ENCODE measurements at regions not wholly inside any gene's neighbourhood (a gene's known extent, or its start where the extent isn't known, plus 50 kb on each side); places are given as distances from the start of the nearest gene placed in this dataset.

DNA sequence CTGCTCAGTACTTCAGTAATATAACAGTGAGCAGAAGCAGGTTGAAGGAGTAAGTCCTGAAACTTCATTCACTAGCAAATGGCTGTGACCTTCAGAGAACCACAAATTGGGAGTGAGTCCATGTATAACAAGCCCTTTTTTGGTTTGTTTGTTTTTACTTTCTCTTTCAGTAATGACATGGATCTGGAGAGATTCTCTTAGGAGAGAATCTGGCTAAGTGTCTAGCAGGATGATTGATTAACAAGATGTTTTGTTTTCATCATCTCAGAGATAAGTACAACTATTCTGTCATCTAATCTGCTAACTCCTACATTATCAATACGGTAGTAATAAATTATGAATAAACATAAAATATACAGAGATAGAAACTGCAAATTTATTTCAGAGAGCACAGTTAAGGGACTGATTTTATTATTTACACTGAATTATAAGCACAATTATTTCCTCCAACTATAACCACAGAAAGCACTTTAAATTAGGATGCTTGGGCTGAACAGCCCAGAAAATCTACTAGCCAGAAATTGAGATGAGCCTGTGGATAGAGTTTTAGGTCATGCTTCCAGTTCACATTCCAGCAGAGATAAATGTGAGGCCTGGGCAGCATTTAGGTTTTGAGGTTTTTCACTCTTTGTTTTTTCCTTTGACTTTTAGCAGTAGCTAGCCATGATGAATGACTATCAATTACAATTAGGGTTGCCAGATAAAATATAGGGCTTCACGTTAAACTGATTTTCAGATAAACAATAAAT is 429.3 kb upstream of the FAT3 start:
- Histone ChIP-seq H3K9me3 (no peaks in the 10 kb centered on the region), H3K36me3 (no peaks in the 10 kb centered on the region), H3K27ac (no peak overlapping the region), H3K27me3 (no peaks in the 10 kb centered on the region), H3K4me1 (no peaks in the 10 kb centered on the region), H3K4me3 (no peak overlapping the region)
- TF ChIP-seq, protein P1, sequence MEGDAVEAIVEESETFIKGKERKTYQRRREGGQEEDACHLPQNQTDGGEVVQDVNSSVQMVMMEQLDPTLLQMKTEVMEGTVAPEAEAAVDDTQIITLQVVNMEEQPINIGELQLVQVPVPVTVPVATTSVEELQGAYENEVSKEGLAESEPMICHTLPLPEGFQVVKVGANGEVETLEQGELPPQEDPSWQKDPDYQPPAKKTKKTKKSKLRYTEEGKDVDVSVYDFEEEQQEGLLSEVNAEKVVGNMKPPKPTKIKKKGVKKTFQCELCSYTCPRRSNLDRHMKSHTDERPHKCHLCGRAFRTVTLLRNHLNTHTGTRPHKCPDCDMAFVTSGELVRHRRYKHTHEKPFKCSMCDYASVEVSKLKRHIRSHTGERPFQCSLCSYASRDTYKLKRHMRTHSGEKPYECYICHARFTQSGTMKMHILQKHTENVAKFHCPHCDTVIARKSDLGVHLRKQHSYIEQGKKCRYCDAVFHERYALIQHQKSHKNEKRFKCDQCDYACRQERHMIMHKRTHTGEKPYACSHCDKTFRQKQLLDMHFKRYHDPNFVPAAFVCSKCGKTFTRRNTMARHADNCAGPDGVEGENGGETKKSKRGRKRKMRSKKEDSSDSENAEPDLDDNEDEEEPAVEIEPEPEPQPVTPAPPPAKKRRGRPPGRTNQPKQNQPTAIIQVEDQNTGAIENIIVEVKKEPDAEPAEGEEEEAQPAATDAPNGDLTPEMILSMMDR (IDR thresholded peaks at IDR 0.05): no peak
- TF ChIP-seq POLR2A (IDR thresholded peaks at IDR 0.05): no peak
- DNase-seq: no peak
- intact Hi-C loops (cut with DNase I; ENCODE audit: low total_unique reads): no loop called here

DNA sequence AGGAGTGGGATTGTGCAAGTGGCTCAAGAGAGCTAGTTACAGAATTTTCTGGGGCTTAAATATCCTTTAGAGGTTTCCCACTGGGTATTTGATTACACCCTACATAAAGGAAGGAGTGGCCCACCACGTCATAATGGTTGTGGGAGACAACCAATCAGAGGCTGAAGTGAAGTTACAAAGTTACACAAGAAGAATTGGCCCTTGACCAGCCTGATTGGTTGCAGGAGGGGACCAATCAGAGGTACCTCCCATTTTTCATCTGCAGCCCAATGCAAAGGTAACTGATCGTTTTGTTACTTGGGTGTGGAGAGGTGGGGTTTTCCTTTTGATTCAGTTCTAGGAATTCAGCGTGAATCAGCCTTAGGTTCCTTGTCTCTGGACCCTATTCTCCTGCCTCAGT is 430.5 kb upstream of the FAT3 start:
- Histone ChIP-seq H3K4me3 (no peak overlapping the region), H3K36me3 (no peaks in the 10 kb centered on the region), H3K4me1 (no peaks in the 10 kb centered on the region), H3K27ac (no peak overlapping the region), H3K9me3 (no peaks in the 10 kb centered on the region), H3K27me3 (no peaks in the 10 kb centered on the region)
- intact Hi-C loops (cut with DNase I; ENCODE audit: low total_unique reads): no loop called here
- TF ChIP-seq, protein P1 (IDR thresholded peaks at IDR 0.05): no peak
- no peak for TF ChIP-seq POLR2A (IDR thresholded peaks at IDR 0.05)
- DNase-seq: no peak

DNA sequence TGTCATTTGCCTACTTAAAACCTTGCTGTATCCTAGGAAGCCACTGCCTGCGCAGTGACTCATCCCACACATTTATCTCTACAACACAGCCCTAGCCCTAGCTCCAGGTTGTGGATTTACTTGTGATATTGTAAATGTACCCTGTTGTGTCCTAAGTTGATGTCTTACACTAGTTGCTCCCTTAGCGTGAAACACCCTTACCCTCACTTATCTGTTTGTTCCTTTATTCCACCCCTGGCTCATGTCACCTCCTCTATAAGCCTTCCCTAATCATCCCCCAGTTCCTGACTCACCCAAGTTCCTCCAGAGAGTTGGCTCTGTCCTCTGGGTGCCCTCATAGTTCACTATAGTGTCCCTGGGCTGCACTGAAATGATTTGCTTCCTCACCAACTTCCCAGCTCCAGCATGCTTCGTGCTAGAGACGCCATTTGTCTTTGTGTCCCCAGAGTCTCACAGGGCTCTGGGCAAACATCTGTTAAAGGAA is 431.8 kb upstream of the FAT3 start:
- H3K36me3 ChIP-seq: no peaks in the 10 kb centered on the region
- TF ChIP-seq, protein P1 (IDR thresholded peaks at IDR 0.05): no peak
- no peak for TF ChIP-seq POLR2A (IDR thresholded peaks at IDR 0.05)
- no peak overlapping the region for H3K4me3 ChIP-seq
- no peak for DNase-seq
- H3K9me3 ChIP-seq: no peaks in the 10 kb centered on the region
- intact Hi-C loops (cut with DNase I; ENCODE audit: low total_unique reads): no loop called here
- H3K27ac ChIP-seq: no peak overlapping the region
- H3K27me3 ChIP-seq: no peaks in the 10 kb centered on the region
- H3K4me1 ChIP-seq: no peaks in the 10 kb centered on the region

DNA sequence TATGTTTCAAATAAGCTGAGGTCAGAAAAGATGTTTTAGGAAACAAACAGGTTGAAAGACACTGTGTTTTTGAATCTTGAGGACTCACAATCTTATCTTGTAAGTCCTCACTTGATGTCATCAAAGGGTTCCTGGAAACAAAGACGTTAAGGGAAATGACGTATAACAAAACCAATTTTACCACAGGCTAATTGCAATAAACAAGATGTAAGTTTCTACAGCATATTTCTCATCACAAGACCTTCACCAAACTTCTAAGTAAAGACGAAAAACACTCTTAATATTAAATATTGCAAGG is 433.5 kb upstream of the FAT3 start:
- H3K9me3 ChIP-seq: no peaks in the 10 kb centered on the region
- intact Hi-C loops (cut with DNase I; ENCODE audit: low total_unique reads): no loop called here
- H3K4me1 ChIP-seq: no peaks in the 10 kb centered on the region
- no peak overlapping the region for H3K27ac ChIP-seq
- H3K27me3 ChIP-seq: no peaks in the 10 kb centered on the region
- no peaks in the 10 kb centered on the region for H3K36me3 ChIP-seq
- H3K4me3 ChIP-seq: no peak overlapping the region
- TF ChIP-seq, protein P1 (IDR thresholded peaks at IDR 0.05): no peak
- no peak for TF ChIP-seq POLR2A (IDR thresholded peaks at IDR 0.05)
- DNase-seq: no peak

DNA sequence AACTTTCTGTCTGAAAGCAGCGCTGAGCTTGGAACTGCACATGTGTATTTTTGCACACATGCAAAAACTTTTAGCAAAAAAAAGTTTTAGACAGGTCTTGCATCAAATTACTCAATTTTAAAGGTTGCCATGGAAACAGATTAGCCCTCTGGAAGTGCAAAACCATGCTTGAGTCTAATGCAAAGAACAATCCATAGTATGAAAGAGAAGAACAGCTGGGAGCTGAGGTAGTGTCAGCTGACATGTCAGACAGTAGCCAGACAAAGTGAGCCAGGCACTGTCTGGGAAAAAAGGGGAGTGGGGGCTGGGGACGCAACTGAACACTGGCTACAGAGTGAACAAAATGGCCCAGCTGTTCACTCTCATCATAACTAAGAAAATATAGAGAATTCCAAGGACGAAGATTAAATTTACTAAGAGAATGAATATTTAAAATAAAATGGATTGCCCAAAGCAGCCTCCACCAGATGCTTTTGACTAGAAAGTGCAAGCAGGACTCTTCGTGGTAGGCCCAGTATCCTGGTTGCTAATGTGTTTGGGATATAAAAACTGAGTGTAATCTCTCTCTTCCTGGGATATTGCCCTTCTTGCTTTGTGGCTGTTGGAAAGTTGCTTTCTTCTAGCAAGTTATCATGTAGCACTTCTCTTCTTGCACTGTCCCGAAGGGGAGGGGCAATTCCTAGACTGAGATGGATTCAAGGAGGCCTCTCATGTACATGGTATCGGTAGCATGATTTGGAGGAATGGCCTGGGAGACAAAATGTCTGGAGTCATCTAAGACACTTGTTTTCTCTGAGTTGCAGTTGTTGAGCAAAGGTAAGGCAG is 434.1 kb upstream of the FAT3 start:
- Histone ChIP-seq H3K4me1 (no peaks in the 10 kb centered on the region), H3K9me3 (no peaks in the 10 kb centered on the region), H3K4me3 (no peak overlapping the region), H3K36me3 (no peaks in the 10 kb centered on the region), H3K27ac (no peak overlapping the region), H3K27me3 (no peaks in the 10 kb centered on the region)
- no peak for TF ChIP-seq POLR2A (IDR thresholded peaks at IDR 0.05)
- TF ChIP-seq, protein P1 (IDR thresholded peaks at IDR 0.05): no peak
- intact Hi-C loops (cut with DNase I; ENCODE audit: low total_unique reads): no loop called here
- DNase-seq: no peak
